Germinal center (tissue), 1 donor: ENCODE measurements at regions not wholly inside any gene's neighbourhood (a gene's known extent, or its start where the extent isn't known, plus 50 kb on each side); places are given as distances from the start of the nearest gene placed in this dataset.

Experiments
- DNase-seq: peaks from one replicate; pipeline ENCODE4 v3.0.0; 2012; ENCODE audit warnings: mixed read lengths, low spot score

GRCh38 chr12:76707772-76708171 is 56.1 kb upstream of the ZDHHC17 start:
- DNase-seq: no peak

- DNase-seq: no peak
Measured at GRCh38 chr12:76708296-76708695, 55.6 kb upstream of the ZDHHC17 start.

GRCh38 chr12:76711241-76711640 is 52.7 kb upstream of the ZDHHC17 start:
- DNase-seq: no peak

- DNase-seq: no peak
Measured at GRCh38 chr12:76713130-76713529, 50.8 kb upstream of the ZDHHC17 start.

- DNase-seq: no peak
Measured at GRCh38 chr12:76713986-76714385, 49.9 kb upstream of the ZDHHC17 start.
